ENCODE measurements at regions not wholly inside any gene's neighbourhood (a gene's known extent, or its start where the extent isn't known, plus 50 kb on each side); places are given as distances from the start of the nearest gene placed in this dataset.

DNA sequence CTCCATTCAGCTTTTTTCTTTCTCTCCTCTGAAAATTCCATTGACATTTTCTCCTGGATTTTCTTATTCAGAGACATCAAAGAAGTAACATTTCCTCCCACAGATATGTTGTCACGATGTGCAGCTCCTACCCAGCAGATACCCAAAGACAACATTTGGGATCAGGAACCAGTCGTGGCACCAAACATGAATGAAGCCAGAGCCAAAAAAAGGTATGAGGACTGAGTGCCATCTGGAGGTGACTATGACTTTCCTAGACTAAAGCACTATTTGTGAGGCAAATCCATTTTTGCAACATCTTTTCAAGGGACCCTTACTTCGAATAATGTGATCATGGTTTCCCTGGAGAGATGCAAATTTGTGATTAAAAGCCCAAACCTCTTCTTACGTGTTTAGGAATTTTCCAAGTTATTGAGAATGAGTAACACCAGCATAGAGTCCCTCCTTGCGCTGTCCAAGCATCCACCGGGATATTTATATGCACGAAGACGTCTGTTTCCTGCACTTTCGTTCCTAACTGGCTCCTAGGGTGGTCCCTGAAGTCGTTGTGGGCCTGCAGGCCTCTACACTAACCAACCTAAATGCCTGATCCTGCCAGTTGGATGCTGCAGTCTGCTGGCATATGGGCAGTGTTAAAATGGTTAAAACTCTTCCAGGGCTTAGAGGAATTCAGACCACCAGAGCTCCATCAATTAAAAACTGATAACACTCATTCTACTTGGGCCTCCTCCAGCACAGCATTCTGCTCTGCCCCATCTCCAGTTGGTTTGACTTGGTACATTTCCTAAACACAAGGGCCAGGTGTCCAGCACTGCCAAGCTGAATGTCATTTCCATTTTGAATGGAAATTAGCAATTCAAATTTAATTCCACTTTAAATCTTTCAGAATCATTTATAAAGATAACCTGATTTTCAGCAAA, 256.6 kb downstream of the C6orf118 start (continued):
- TF ChIP-seq, protein P1, sequence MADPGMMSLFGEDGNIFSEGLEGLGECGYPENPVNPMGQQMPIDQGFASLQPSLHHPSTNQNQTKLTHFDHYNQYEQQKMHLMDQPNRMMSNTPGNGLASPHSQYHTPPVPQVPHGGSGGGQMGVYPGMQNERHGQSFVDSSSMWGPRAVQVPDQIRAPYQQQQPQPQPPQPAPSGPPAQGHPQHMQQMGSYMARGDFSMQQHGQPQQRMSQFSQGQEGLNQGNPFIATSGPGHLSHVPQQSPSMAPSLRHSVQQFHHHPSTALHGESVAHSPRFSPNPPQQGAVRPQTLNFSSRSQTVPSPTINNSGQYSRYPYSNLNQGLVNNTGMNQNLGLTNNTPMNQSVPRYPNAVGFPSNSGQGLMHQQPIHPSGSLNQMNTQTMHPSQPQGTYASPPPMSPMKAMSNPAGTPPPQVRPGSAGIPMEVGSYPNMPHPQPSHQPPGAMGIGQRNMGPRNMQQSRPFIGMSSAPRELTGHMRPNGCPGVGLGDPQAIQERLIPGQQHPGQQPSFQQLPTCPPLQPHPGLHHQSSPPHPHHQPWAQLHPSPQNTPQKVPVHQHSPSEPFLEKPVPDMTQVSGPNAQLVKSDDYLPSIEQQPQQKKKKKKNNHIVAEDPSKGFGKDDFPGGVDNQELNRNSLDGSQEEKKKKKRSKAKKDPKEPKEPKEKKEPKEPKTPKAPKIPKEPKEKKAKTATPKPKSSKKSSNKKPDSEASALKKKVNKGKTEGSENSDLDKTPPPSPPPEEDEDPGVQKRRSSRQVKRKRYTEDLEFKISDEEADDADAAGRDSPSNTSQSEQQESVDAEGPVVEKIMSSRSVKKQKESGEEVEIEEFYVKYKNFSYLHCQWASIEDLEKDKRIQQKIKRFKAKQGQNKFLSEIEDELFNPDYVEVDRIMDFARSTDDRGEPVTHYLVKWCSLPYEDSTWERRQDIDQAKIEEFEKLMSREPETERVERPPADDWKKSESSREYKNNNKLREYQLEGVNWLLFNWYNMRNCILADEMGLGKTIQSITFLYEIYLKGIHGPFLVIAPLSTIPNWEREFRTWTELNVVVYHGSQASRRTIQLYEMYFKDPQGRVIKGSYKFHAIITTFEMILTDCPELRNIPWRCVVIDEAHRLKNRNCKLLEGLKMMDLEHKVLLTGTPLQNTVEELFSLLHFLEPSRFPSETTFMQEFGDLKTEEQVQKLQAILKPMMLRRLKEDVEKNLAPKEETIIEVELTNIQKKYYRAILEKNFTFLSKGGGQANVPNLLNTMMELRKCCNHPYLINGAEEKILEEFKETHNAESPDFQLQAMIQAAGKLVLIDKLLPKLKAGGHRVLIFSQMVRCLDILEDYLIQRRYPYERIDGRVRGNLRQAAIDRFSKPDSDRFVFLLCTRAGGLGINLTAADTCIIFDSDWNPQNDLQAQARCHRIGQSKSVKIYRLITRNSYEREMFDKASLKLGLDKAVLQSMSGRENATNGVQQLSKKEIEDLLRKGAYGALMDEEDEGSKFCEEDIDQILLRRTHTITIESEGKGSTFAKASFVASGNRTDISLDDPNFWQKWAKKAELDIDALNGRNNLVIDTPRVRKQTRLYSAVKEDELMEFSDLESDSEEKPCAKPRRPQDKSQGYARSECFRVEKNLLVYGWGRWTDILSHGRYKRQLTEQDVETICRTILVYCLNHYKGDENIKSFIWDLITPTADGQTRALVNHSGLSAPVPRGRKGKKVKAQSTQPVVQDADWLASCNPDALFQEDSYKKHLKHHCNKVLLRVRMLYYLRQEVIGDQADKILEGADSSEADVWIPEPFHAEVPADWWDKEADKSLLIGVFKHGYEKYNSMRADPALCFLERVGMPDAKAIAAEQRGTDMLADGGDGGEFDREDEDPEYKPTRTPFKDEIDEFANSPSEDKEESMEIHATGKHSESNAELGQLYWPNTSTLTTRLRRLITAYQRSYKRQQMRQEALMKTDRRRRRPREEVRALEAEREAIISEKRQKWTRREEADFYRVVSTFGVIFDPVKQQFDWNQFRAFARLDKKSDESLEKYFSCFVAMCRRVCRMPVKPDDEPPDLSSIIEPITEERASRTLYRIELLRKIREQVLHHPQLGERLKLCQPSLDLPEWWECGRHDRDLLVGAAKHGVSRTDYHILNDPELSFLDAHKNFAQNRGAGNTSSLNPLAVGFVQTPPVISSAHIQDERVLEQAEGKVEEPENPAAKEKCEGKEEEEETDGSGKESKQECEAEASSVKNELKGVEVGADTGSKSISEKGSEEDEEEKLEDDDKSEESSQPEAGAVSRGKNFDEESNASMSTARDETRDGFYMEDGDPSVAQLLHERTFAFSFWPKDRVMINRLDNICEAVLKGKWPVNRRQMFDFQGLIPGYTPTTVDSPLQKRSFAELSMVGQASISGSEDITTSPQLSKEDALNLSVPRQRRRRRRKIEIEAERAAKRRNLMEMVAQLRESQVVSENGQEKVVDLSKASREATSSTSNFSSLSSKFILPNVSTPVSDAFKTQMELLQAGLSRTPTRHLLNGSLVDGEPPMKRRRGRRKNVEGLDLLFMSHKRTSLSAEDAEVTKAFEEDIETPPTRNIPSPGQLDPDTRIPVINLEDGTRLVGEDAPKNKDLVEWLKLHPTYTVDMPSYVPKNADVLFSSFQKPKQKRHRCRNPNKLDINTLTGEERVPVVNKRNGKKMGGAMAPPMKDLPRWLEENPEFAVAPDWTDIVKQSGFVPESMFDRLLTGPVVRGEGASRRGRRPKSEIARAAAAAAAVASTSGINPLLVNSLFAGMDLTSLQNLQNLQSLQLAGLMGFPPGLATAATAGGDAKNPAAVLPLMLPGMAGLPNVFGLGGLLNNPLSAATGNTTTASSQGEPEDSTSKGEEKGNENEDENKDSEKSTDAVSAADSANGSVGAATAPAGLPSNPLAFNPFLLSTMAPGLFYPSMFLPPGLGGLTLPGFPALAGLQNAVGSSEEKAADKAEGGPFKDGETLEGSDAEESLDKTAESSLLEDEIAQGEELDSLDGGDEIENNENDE (IDR thresholded peaks at IDR 0.05; ENCODE audit: low read depth, low read length) = no peak
- no peak for TF ChIP-seq ZBED1 (IDR thresholded peaks at IDR 0.05)
- TF ChIP-seq TAL1 (IDR thresholded peaks at IDR 0.05) = no peak
- no peak for TF ChIP-seq PHTF2 (CRISPR knock-in tag; IDR thresholded peaks at IDR 0.05)
- TF ChIP-seq SMARCC2 (IDR thresholded peaks at IDR 0.05; ENCODE audit: low read depth) = no peak

Measured in K562 (cell line).